ENCODE measurements at regions not wholly inside any gene's neighbourhood (a gene's known extent, or its start where the extent isn't known, plus 50 kb on each side); places are given as distances from the start of the nearest gene placed in this dataset.
A peak's percentile ranks its signal among the peaks of the same experiment; 100 is the strongest.
"Not testable (repeated sequence)": the region's sequence is repeated elsewhere in the genome, so short reads cannot be mapped to it uniquely, and the experiment has no call there.

- no peak for DNase-seq (ENCODE audit: low read depth)
Observed at GRCh38 chr1:228824366-228824765, 89.1 kb downstream of the RHOU start.

GRCh38 chr1:228825041-228825440 is 89.8 kb downstream of the RHOU start:
- DNase-seq (ENCODE audit: low read depth) = no peak

GRCh38 chr1:228825840-228826484 is 90.7 kb downstream of the RHOU start:
- DNase-seq (ENCODE audit: low read depth) = no peak

GRCh38 chr1:228827019-228827418 is 91.7 kb downstream of the RHOU start:
- no peak for DNase-seq (ENCODE audit: low read depth)

- DNase-seq (ENCODE audit: low read depth) = no peak
Observed at GRCh38 chr1:228828151-228828550, 92.9 kb downstream of the RHOU start.

- DNase-seq (ENCODE audit: low read depth) = no peak
Observed at GRCh38 chr1:228830185-228830953, 95.1 kb downstream of the RHOU start.

- no peak for DNase-seq (ENCODE audit: low read depth)
Observed at GRCh38 chr1:228830954-228831481, 95.7 kb downstream of the RHOU start.

GRCh38 chr1:228833911-228834688 is 98.8 kb downstream of the RHOU start:
- no peak for DNase-seq (ENCODE audit: low read depth)

- DNase-seq (ENCODE audit: low read depth) = no peak
Observed at GRCh38 chr1:228835456-228835855, 100.2 kb downstream of the RHOU start.

- no peak for DNase-seq (ENCODE audit: low read depth)
Observed at GRCh38 chr1:228835911-228836310, 100.6 kb downstream of the RHOU start.

GRCh38 chr1:228836427-228836826 is 101.1 kb downstream of the RHOU start:
- DNase-seq (ENCODE audit: low read depth) = no peak

GRCh38 chr1:228837032-228837431 is 101.8 kb downstream of the RHOU start:
- no peak for DNase-seq (ENCODE audit: low read depth)

GRCh38 chr1:228837817-228838716 is 102.8 kb downstream of the RHOU start:
- peak; percentile 76 for DNase-seq (ENCODE audit: low read depth)

- no peak for DNase-seq (ENCODE audit: low read depth)
Observed at GRCh38 chr1:228838717-228839500, 103.6 kb downstream of the RHOU start.

GRCh38 chr1:228839656-228840055 is 104.4 kb downstream of the RHOU start:
- no peak for DNase-seq (ENCODE audit: low read depth)

- DNase-seq (ENCODE audit: low read depth) = no peak
Observed at GRCh38 chr1:228841632-228842031, 106.4 kb downstream of the RHOU start.

- peak; percentile 41 for DNase-seq (ENCODE audit: low read depth)
Observed at GRCh38 chr1:228842094-228842775, 107.0 kb downstream of the RHOU start.

- DNase-seq (ENCODE audit: low read depth) = no peak
Observed at GRCh38 chr1:228845101-228845500, 109.8 kb downstream of the RHOU start.

- DNase-seq (ENCODE audit: low read depth) = no peak
Observed at GRCh38 chr1:228846952-228847351, 111.7 kb downstream of the RHOU start.

- not testable (repeated sequence) for DNase-seq (ENCODE audit: low read depth)
Observed at GRCh38 chr1:228847451-228847850, 112.2 kb downstream of the RHOU start.
